CD8-positive, alpha-beta memory T cell (primary cell): ENCODE measurements at regions not wholly inside any gene's neighbourhood (a gene's known extent, or its start where the extent isn't known, plus 50 kb on each side); places are given as distances from the start of the nearest gene placed in this dataset.
"Not testable (repeated sequence)": the region's sequence is repeated elsewhere in the genome, so short reads cannot be mapped to it uniquely, and the experiment has no call there.

Source experiments
- CTCF ChIA-PET: fragments of 350-600 bp; sonication (Branson Sonifier 250); formaldehyde crosslinking; loops from one replicate; lab custom pipeline; 2021; ENCODE audit warnings: antibody characterized with exemption; lab: Charles Lee
- POLR2A ChIA-PET: fragments of 350-600 bp; sonication (Branson Sonifier 250); formaldehyde crosslinking; loops from one replicate; lab custom pipeline; 2021; ENCODE audit warnings: antibody characterized with exemption; lab: Charles Lee
- DNase-seq, 5 donors: peaks; one replicate each; pipeline versions ENCODE4 v3.0.0 to v3.0.0-alpha.2; 2020 to 2022; ENCODE audit warnings: mixed read lengths in 1 of 5
- H3K27ac ChIP-seq: one replicate; pipeline ENCODE4 v1.7.0; 2013; ENCODE audit warnings: low read depth, mild to moderate bottlenecking, low read length, moderate library complexity
- H3K27me3 ChIP-seq: 2 replicates; pipeline ENCODE4 v1.7.0; 2013; ENCODE audit warnings: low read length, mild to moderate bottlenecking; ENCODE audit not compliant: insufficient read depth, poor library complexity, severe bottlenecking
- H3K36me3 ChIP-seq: 2 replicates; pipeline ENCODE4 v1.7.0; 2013; ENCODE audit warnings: mild to moderate bottlenecking, low read length, moderate library complexity; ENCODE audit not compliant: insufficient read depth
- H3K4me1 ChIP-seq: 2 replicates; pipeline ENCODE4 v1.7.0; 2013; ENCODE audit warnings: mild to moderate bottlenecking, low read length, moderate library complexity; ENCODE audit not compliant: insufficient read depth
- H3K4me3 ChIP-seq: 2 replicates; pipeline ENCODE4 v1.7.0; 2013; ENCODE audit warnings: mild to moderate bottlenecking, low read length
- H3K9me3 ChIP-seq: 2 replicates; pipeline ENCODE4 v1.7.0; 2013; ENCODE audit warnings: mild to moderate bottlenecking, low read length
- H3K27ac Mint-ChIP-seq, 8 donors: one replicate each; pipeline ENCODE4 v1.8.0; 2020 to 2021; ENCODE audit warnings: mixed read lengths in 8 of 8, mild to moderate bottlenecking in 6 of 8, inconsistent platforms in 3 of 8, moderate library complexity in 3 of 8
- H3K27me3 Mint-ChIP-seq, 2 donors: one replicate each; pipeline ENCODE4 v1.8.0; 2020 to 2021; ENCODE audit warnings: mixed read lengths in 2 of 2, mild to moderate bottlenecking in 1 of 2, moderate library complexity in 1 of 2
- H3K36me3 Mint-ChIP-seq, 3 donors: one replicate each; pipeline ENCODE4 v1.8.0; 2020 to 2021; ENCODE audit warnings: mixed read lengths in 3 of 3, inconsistent platforms in 1 of 3, mild to moderate bottlenecking in 1 of 3
- H3K4me1 Mint-ChIP-seq, 3 donors: one replicate each; pipeline ENCODE4 v1.8.0; 2020 to 2021; ENCODE audit warnings: mixed read lengths in 3 of 3, inconsistent platforms in 1 of 3, mild to moderate bottlenecking in 1 of 3
- H3K4me3 Mint-ChIP-seq, 7 donors: one replicate each; pipeline ENCODE4 v1.8.0; 2020 to 2021; ENCODE audit warnings: mixed read lengths in 7 of 7, mild to moderate bottlenecking in 6 of 7, moderate library complexity in 4 of 7, inconsistent platforms in 2 of 7
- H3K9me3 Mint-ChIP-seq, 5 donors: one replicate each; pipeline ENCODE4 v1.8.0; 2020 to 2022; ENCODE audit warnings: mixed read lengths in 5 of 5, mild to moderate bottlenecking in 3 of 5, moderate library complexity in 2 of 5, inconsistent platforms in 1 of 5

- H3K27me3 Mint-ChIP-seq = peaks cover 0 to 2% of the 10 kb centered on the region in 2 donors
- no peak overlapping the region for H3K27ac Mint-ChIP-seq
- H3K36me3 Mint-ChIP-seq = peaks cover 0 to 12% (median 0%) of the 10 kb centered on the region in 3 donors
- ChIA-PET POLR2A (no interaction called here), CTCF (no interaction called here)
- Histone ChIP-seq H3K36me3 (no peaks in the 10 kb centered on the region), H3K4me3 (no peak overlapping the region), H3K4me1 (no peaks in the 10 kb centered on the region), H3K9me3 (peaks cover 3% of the 10 kb centered on the region), H3K27ac (no peak overlapping the region), H3K27me3 (no peaks in the 10 kb centered on the region)
- no peak overlapping the region for H3K4me3 Mint-ChIP-seq
- DNase-seq = no peak
- peaks cover 0 to 58% (median 37%) of the 10 kb centered on the region in 5 donors for H3K9me3 Mint-ChIP-seq
- H3K4me1 Mint-ChIP-seq = no peaks in the 10 kb centered on the region
Observed at GRCh38 chrX:76555816-76556215, 128.3 kb downstream of the MAGEE1 start.

- H3K27ac Mint-ChIP-seq, H3K4me3 Mint-ChIP-seq, DNase-seq, H3K9me3 ChIP-seq, H3K4me3 ChIP-seq, H3K4me1 ChIP-seq, H3K27me3 Mint-ChIP-seq, CTCF ChIA-PET, H3K36me3 ChIP-seq, H3K36me3 Mint-ChIP-seq, H3K4me1 Mint-ChIP-seq, POLR2A ChIA-PET, H3K27ac ChIP-seq, H3K27me3 ChIP-seq: not testable (repeated sequence)
- H3K9me3 Mint-ChIP-seq = peaks cover 7 to 36% (median 24%) of the 10 kb centered on the region in 5 donors
Observed at GRCh38 chrX:76564842-76565241, 137.3 kb downstream of the MAGEE1 start.

- no peaks in the 10 kb centered on the region for H3K9me3 ChIP-seq
- ChIA-PET POLR2A (no interaction called here), CTCF (no interaction called here)
- H3K4me1 ChIP-seq = no peaks in the 10 kb centered on the region
- no peak overlapping the region for H3K4me3 Mint-ChIP-seq
- no peak for DNase-seq
- H3K9me3 Mint-ChIP-seq = peaks cover 0 to 12% (median 8%) of the 10 kb centered on the region in 5 donors
- H3K36me3 Mint-ChIP-seq = no peaks in the 10 kb centered on the region
- H3K27me3 Mint-ChIP-seq = peaks cover 0 to 14% of the 10 kb centered on the region in 2 donors
- no peaks in the 10 kb centered on the region for H3K36me3 ChIP-seq
- no peak overlapping the region for H3K4me3 ChIP-seq
- H3K27me3 ChIP-seq = no peaks in the 10 kb centered on the region
- H3K27ac ChIP-seq = no peak overlapping the region
- no peak overlapping the region for H3K27ac Mint-ChIP-seq
- no peaks in the 10 kb centered on the region for H3K4me1 Mint-ChIP-seq
Observed at GRCh38 chrX:76605390-76605789, 177.9 kb downstream of the MAGEE1 start.

- no peaks in the 10 kb centered on the region for H3K9me3 ChIP-seq
- H3K27me3 ChIP-seq = no peaks in the 10 kb centered on the region
- Mint-ChIP-seq H3K4me1 (no peaks in the 10 kb centered on the region), H3K27ac (no peak overlapping the region), H3K36me3 (no peaks in the 10 kb centered on the region), H3K4me3 (no peak overlapping the region), H3K9me3 (peaks cover 0 to 14% (median 11%) of the 10 kb centered on the region in 5 donors), H3K27me3 (peaks cover 0 to 6% of the 10 kb centered on the region in 2 donors)
- no peaks in the 10 kb centered on the region for H3K36me3 ChIP-seq
- H3K4me3 ChIP-seq = no peak overlapping the region
- no peaks in the 10 kb centered on the region for H3K4me1 ChIP-seq
- ChIA-PET CTCF (no interaction called here), POLR2A (no interaction called here)
- H3K27ac ChIP-seq = no peak overlapping the region
- DNase-seq = no peak
Observed at GRCh38 chrX:76617020-76617419, 189.5 kb downstream of the MAGEE1 start.

- no peaks in the 10 kb centered on the region for H3K27me3 ChIP-seq
- H3K27ac Mint-ChIP-seq = no peak overlapping the region
- no peak for DNase-seq
- H3K9me3 ChIP-seq = no peaks in the 10 kb centered on the region
- no peaks in the 10 kb centered on the region for H3K4me1 Mint-ChIP-seq
- H3K27me3 Mint-ChIP-seq = peaks cover 0 to 6% of the 10 kb centered on the region in 2 donors
- CTCF ChIA-PET = no interaction called here
- POLR2A ChIA-PET = no interaction called here
- no peak overlapping the region for H3K4me3 Mint-ChIP-seq
- no peaks in the 10 kb centered on the region for H3K36me3 ChIP-seq
- H3K27ac ChIP-seq = no peak overlapping the region
- H3K4me3 ChIP-seq = no peak overlapping the region
- no peaks in the 10 kb centered on the region for H3K36me3 Mint-ChIP-seq
- peaks cover 0 to 7% (median 1%) of the 10 kb centered on the region in 5 donors for H3K9me3 Mint-ChIP-seq
- H3K4me1 ChIP-seq = no peaks in the 10 kb centered on the region
Observed at GRCh38 chrX:76643590-76643989, 216.1 kb downstream of the MAGEE1 start.

GRCh38 chrX:76651369-76651768, 223.9 kb downstream of the MAGEE1 start:
- H3K36me3 ChIP-seq, H3K27ac ChIP-seq, H3K9me3 Mint-ChIP-seq, H3K4me1 Mint-ChIP-seq, H3K36me3 Mint-ChIP-seq, H3K27me3 ChIP-seq, H3K27me3 Mint-ChIP-seq, H3K4me3 ChIP-seq, POLR2A ChIA-PET, H3K9me3 ChIP-seq, CTCF ChIA-PET, H3K4me3 Mint-ChIP-seq, DNase-seq, H3K4me1 ChIP-seq, H3K27ac Mint-ChIP-seq: not testable (repeated sequence)

GRCh38 chrX:76657499-76657898, 230.0 kb downstream of the MAGEE1 start:
- no peaks in the 10 kb centered on the region for H3K36me3 Mint-ChIP-seq
- H3K9me3 ChIP-seq = no peaks in the 10 kb centered on the region
- DNase-seq = no peak

More at GRCh38 chrX:76657499-76657898, 230.0 kb downstream of the MAGEE1 start:
- Histone ChIP-seq H3K27ac (no peak overlapping the region), H3K4me3 (no peak overlapping the region), H3K4me1 (no peaks in the 10 kb centered on the region), H3K36me3 (no peaks in the 10 kb centered on the region), H3K27me3 (no peaks in the 10 kb centered on the region)
- CTCF ChIA-PET = no interaction called here
- Mint-ChIP-seq H3K4me1 (no peaks in the 10 kb centered on the region), H3K27ac (no peak overlapping the region), H3K9me3 (peaks cover 0 to 13% (median 5%) of the 10 kb centered on the region in 5 donors), H3K4me3 (no peak overlapping the region), H3K27me3 (peaks cover 0 to 6% of the 10 kb centered on the region in 2 donors)
- POLR2A ChIA-PET = no interaction called here
